Tibial artery (tissue), 4 donors: ENCODE measurements at regions not wholly inside any gene's neighbourhood (a gene's known extent, or its start where the extent isn't known, plus 50 kb on each side); places are given as distances from the start of the nearest gene placed in this dataset.

Source experiments
- DNase-seq, 2 donors: peaks; one replicate each; pipeline ENCODE4 v3.0.0-alpha.2; 2019
- H3K27ac ChIP-seq, 2 donors: fragments of 200-600 bp; sonication (generic) in 1 of 2; 1 replicate in 1 of 2; 2 replicates in 1 of 2; pipeline ENCODE4 v1.5.1; 2018 to 2019; ENCODE audit warnings: mild to moderate bottlenecking in 1 of 2
- H3K27me3 ChIP-seq, 2 donors: fragments of 200-600 bp; sonication (generic) in 1 of 2; one replicate each; pipeline versions ENCODE4 v1.5.1 to v1.6.0; 2016 to 2019
- H3K36me3 ChIP-seq, 3 donors: fragments of 200-600 bp; sonication (generic) in 2 of 3; one replicate each; pipeline ENCODE4 v1.5.1; 2016 to 2019; ENCODE audit warnings: mild to moderate bottlenecking in 2 of 3
- H3K4me1 ChIP-seq, 4 donors: fragments of 200-600 bp; sonication (generic) in 2 of 4; 1 replicate in 3 of 4; 2 replicates in 1 of 4; pipeline ENCODE4 v1.5.1; 2016 to 2019
- H3K4me3 ChIP-seq, 2 donors: fragments of 200-600 bp; sonication (generic) in 1 of 2; 1 replicate in 1 of 2; 2 replicates in 1 of 2; pipeline ENCODE4 v1.5.1; 2018 to 2019; ENCODE audit warnings: mild to moderate bottlenecking in 2 of 2
- H3K9me3 ChIP-seq, 3 donors: fragments of 200-600 bp; sonication (generic) in 1 of 3; one replicate each; pipeline ENCODE4 v1.5.1; 2016 to 2019
- CTCF ChIP-seq, 2 experiments: fragments of 200-600 bp in 1 of 2; fragments of 450-650 bp in 1 of 2; IDR thresholded peaks; one replicate each; pipeline ENCODE4 v1.5.1; 2017 to 2019; ENCODE audit warnings: antibody characterized with exemption in 2 of 2, mild to moderate bottlenecking in 1 of 2, moderate library complexity in 1 of 2
- intact Hi-C: fragments of 100-400 bp; cut with DNase I; formaldehyde crosslinking; loops from one replicate; pipeline ENCODE4 v1.15.0; 2023; ENCODE audit warnings: low total_unique reads

- no peak for TF ChIP-seq CTCF (IDR thresholded peaks at IDR 0.05)
- no peaks in the 10 kb centered on the region for H3K4me1 ChIP-seq
- no peak overlapping the region for H3K27ac ChIP-seq
- H3K27me3 ChIP-seq = peaks cover 0 to 2% of the 10 kb centered on the region in 2 donors
- H3K9me3 ChIP-seq = no peaks in the 10 kb centered on the region
- intact Hi-C loops = no loop called here
- DNase-seq = no peak
- no peak overlapping the region for H3K4me3 ChIP-seq
- no peaks in the 10 kb centered on the region for H3K36me3 ChIP-seq
Observed at GRCh38 chr1:209411491-209411929, 172.0 kb upstream of the CAMK1G start.

- H3K4me1 ChIP-seq = no peaks in the 10 kb centered on the region
- no peak for TF ChIP-seq CTCF (IDR thresholded peaks at IDR 0.05)
- H3K9me3 ChIP-seq = no peaks in the 10 kb centered on the region
- intact Hi-C loops = no loop called here
- no peaks in the 10 kb centered on the region for H3K36me3 ChIP-seq
- peaks cover 0 to 2% of the 10 kb centered on the region in 2 donors for H3K27me3 ChIP-seq
- no peak for DNase-seq
- H3K4me3 ChIP-seq = no peak overlapping the region
- no peak overlapping the region for H3K27ac ChIP-seq
Observed at GRCh38 chr1:209412036-209412435, 171.5 kb upstream of the CAMK1G start.

GRCh38 chr1:209412566-209412965 lies 170.9 kb upstream of the CAMK1G start:
- Histone ChIP-seq H3K4me1 (no peaks in the 10 kb centered on the region), H3K9me3 (no peaks in the 10 kb centered on the region), H3K36me3 (no peaks in the 10 kb centered on the region), H3K4me3 (no peak overlapping the region), H3K27ac (no peak overlapping the region), H3K27me3 (peaks cover 0 to 2% of the 10 kb centered on the region in 2 donors)
- no peak for TF ChIP-seq CTCF (IDR thresholded peaks at IDR 0.05)
- DNase-seq = no peak
- intact Hi-C loops = no loop called here

GRCh38 chr1:209413062-209413461 lies 170.5 kb upstream of the CAMK1G start:
- Histone ChIP-seq H3K9me3 (no peaks in the 10 kb centered on the region), H3K27me3 (peaks cover 0 to 2% of the 10 kb centered on the region in 2 donors), H3K4me3 (no peak overlapping the region), H3K4me1 (no peaks in the 10 kb centered on the region), H3K27ac (no peak overlapping the region), H3K36me3 (no peaks in the 10 kb centered on the region)
- no peak for TF ChIP-seq CTCF (IDR thresholded peaks at IDR 0.05)
- no peak for DNase-seq
- intact Hi-C loops = no loop called here

- Histone ChIP-seq H3K36me3 (no peaks in the 10 kb centered on the region), H3K27ac (no peak overlapping the region)
Observed at GRCh38 chr1:209414803-209415329, 168.6 kb upstream of the CAMK1G start.

More at GRCh38 chr1:209414803-209415329, 168.6 kb upstream of the CAMK1G start:
- no peak for TF ChIP-seq CTCF (IDR thresholded peaks at IDR 0.05)
- H3K27me3 ChIP-seq = peaks cover 0 to 2% of the 10 kb centered on the region in 2 donors
- no peaks in the 10 kb centered on the region for H3K9me3 ChIP-seq
- no peak overlapping the region for H3K4me3 ChIP-seq
- no peaks in the 10 kb centered on the region for H3K4me1 ChIP-seq
- intact Hi-C loops = no loop called here
- no peak for DNase-seq
